RWPE1 (cell line): ENCODE measurements at regions not wholly inside any gene's neighbourhood (a gene's known extent, or its start where the extent isn't known, plus 50 kb on each side); places are given as distances from the start of the nearest gene placed in this dataset.
A peak's percentile ranks its signal among the peaks of the same experiment; 100 is the strongest.

Source experiments
- CTCF ChIA-PET: fragments of 350-600 bp; sonication (Branson Sonifier 250); formaldehyde crosslinking; extraction: SDS; loops from one replicate; lab custom pipeline; 2021; lab: Yijun Ruan, JAX
- POLR2A ChIA-PET: fragments of 400-600 bp; formaldehyde crosslinking; extraction: SDS; loops from one replicate; lab custom pipeline; 2020; ENCODE audit warnings: antibody characterized with exemption; ENCODE audit not compliant: low non-redundant PET; lab: Yijun Ruan, JAX
- DNase-seq: peaks from one replicate; pipeline ENCODE4 v3.0.0; 2012; ENCODE audit warnings: low spot score
- H3K27ac ChIP-seq: fragments of 450-650 bp; 2 replicates; pipeline ENCODE4 v1.5.1; 2017
- TF ChIP-seq, protein P1 (sequence below): fragments of 450-650 bp; conservative IDR thresholded peaks from 2 replicates; pipeline ENCODE4 v1.5.1; 2017; ENCODE audit warnings: low read depth, mild to moderate bottlenecking

DNA sequence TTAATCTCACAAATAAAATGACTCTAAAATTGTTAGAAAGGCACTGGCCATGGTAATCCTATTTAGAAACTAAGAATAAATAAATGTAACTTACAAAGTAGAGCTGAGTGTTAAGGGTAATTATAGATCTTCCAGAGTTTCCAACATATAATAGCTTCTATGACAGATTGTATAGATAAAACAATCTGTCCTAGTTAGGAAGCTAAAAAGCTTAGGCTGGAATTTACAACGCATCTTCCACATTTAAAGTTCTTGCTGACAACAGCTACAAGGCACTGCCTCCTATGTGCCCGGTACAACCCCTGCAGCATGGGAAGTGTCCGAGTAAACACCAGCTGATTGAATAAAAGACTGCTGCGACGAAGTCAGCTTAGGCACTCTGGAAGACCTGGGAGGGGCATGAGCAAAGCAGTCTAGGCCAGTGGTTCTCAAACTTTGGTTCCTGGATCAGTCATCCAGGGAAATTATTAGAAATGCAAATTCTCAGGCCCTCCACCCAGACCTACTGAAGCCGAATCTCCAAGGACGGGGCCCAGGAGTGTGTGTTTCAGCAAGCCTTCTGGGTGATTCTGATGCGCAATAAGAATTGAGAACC, 635.6 kb upstream of the TBX3 start:
- ChIA-PET POLR2A (no interaction called here), CTCF (interaction anchor here (0.6 kb wide), 1 partner anchor 1573 kb away, joined by 3 read pairs; no protein-coding TSS in a partner anchor)
- no peak for DNase-seq
- no peak overlapping the region for H3K27ac ChIP-seq
- TF ChIP-seq, protein P1, sequence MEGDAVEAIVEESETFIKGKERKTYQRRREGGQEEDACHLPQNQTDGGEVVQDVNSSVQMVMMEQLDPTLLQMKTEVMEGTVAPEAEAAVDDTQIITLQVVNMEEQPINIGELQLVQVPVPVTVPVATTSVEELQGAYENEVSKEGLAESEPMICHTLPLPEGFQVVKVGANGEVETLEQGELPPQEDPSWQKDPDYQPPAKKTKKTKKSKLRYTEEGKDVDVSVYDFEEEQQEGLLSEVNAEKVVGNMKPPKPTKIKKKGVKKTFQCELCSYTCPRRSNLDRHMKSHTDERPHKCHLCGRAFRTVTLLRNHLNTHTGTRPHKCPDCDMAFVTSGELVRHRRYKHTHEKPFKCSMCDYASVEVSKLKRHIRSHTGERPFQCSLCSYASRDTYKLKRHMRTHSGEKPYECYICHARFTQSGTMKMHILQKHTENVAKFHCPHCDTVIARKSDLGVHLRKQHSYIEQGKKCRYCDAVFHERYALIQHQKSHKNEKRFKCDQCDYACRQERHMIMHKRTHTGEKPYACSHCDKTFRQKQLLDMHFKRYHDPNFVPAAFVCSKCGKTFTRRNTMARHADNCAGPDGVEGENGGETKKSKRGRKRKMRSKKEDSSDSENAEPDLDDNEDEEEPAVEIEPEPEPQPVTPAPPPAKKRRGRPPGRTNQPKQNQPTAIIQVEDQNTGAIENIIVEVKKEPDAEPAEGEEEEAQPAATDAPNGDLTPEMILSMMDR, result no peak

DNA sequence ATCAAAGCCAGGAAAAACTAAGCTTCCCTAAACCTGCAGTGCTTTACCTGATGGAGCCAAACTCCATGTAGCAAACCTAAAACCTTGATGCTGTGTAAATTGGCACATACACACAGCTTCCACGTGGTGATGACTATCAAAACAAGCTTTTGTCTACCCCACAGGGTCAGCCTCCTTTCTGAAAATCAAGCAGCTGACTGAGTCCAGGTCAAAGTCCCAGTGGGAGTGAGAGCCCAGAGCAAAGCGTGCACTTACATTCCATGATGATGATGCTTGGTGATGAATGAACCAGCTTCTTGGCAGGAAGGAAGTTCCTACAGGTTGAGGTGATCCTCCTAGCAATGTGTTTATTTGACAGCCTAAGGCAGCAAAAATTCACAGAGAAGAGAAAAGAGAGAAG, 630.0 kb upstream of the TBX3 start:
- CTCF ChIA-PET, result interaction anchor here (0.6 kb wide), 1 partner anchor 395 kb away, joined by 3 read pairs; no protein-coding TSS in a partner anchor
- no peak overlapping the region for H3K27ac ChIP-seq
- peak; percentile 36 for DNase-seq
- POLR2A ChIA-PET, result no interaction called here
- TF ChIP-seq, protein P1, result no peak

DNA sequence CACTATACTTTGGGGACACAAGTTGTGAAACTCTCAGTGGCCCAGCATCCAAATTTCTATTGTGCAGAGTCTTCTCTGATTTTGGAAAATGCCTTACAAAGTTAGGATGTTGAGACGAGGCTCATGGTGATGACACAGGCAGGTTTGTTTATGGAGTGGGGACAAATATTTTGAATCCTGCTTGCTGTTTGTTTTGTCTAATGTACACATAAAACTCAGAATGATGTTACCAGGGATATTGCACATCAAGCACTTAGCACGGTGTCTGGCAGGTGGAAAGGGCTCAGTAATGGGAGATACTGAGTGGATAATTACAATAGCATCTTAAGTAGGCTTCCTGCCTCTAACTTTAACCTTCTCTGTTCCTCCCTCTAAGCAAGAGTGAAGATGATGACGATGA, 628.9 kb upstream of the TBX3 start:
- no peak overlapping the region for H3K27ac ChIP-seq
- no peak for DNase-seq
- ChIA-PET POLR2A (no interaction called here), CTCF (no interaction called here)
- TF ChIP-seq, protein P1, result no peak

DNA sequence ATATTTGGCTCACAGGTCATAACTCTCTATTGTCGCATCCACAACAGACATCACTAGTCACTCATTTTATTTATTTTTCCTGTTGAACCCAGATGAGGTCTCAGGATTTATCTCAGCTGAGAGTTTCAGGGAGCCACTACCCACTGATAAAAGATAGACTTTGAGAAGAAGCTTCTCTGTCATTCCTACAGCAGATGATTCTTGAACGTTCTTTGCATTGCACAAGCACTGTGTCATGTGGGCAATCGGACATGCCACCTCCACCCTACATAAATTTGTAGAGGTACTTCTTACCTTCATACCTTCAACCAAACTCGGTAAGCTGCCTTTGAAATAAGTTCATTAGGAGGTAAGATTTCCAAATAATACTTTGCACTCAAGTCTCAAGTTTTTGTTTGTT, 627.9 kb upstream of the TBX3 start:
- no peak overlapping the region for H3K27ac ChIP-seq
- ChIA-PET CTCF (no interaction called here), POLR2A (no interaction called here)
- DNase-seq, result no peak
- TF ChIP-seq, protein P1, result no peak

DNA sequence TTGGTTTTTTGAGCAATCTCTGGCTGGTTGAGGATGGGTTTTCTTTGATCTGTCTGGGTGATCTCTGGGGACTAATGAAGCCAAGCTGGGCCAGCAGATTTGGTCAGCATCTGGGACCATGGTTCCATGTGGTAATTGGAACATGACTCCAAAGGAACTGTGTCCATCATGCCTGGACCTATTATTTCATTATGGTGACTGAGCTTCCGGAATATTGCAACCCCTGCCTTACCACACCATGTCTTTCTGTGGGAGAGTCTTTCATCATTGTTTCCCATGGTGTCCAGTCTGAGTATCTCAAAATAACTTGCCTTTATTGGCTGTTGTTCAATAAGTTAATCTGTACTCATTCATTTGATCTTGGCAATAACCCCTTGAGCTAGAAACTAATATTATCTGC, 624.9 kb upstream of the TBX3 start:
- ChIA-PET POLR2A (no interaction called here), CTCF (interaction anchor here (0.8 kb wide), 1 partner anchor 28 kb away, joined by 4 read pairs; no protein-coding TSS in a partner anchor)
- H3K27ac ChIP-seq, result no peak overlapping the region
- TF ChIP-seq, protein P1, result no peak
- DNase-seq, result no peak

DNA sequence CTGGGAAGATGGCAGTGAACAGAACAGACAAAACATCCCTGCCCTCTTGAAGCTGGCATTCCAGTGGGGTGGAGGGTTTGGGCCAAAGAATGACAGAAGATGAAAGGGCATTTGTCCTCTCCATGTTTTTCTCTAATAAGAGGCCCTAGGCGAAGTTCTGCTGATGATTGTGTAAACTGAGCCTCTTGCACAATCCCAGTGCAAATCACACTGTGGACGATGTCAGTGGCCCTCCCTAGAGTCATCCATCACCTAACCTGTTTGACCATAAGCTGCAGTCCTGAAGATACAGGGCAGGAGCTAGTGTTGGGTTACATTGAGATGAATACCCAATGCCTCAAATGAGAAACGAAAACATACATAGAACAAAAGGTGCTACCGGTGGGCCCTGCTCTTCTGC, 622.4 kb upstream of the TBX3 start:
- CTCF ChIA-PET, result no interaction called here
- no peak for DNase-seq
- TF ChIP-seq, protein P1, result no peak
- H3K27ac ChIP-seq, result no peak overlapping the region
- POLR2A ChIA-PET, result no interaction called here

DNA sequence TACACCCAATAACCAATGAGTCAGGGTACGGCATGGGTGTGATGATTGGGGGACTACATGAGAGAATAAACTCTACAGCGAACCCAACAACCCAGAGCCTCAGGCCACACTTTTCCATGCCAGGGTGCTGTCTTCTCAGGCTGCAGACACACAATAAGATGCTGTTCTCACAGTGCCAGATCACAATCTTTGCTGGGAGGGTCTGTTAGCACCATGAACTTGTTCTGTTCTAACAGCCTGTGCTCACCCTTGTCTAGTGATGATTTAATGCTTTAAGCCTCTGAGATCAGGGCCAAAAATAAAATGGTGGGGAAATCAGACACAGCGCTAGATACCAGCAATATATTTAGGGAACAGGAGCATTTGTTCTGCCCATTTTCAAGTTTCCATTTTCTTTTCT, 621.9 kb upstream of the TBX3 start:
- no peak overlapping the region for H3K27ac ChIP-seq
- ChIA-PET POLR2A (no interaction called here), CTCF (no interaction called here)
- DNase-seq, result no peak
- TF ChIP-seq, protein P1, result no peak
